ENCODE measurements at regions not wholly inside any gene's neighbourhood (a gene's known extent, or its start where the extent isn't known, plus 50 kb on each side); places are given as distances from the start of the nearest gene placed in this dataset.

DNA sequence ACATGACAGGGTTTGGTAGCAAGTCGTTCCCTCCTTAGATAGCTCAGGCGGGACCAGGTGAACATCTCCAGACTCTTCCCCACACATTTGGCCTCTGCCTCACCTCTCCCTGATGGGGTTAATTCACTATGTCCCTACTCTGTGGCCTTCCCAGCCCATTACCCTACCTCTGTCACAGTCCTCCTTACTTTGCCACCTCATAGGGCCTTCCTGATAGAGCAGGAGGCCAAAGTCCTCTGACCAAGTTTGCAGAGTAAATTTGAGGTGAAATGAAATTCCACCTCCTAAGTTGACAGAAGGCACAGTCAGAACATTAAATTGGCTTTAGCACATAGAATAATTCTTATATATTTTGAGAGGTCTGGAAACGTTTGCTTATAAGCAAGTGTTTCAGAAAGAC is 53.1 kb upstream of the ARMC2 start:
- TF ChIP-seq, protein P1, sequence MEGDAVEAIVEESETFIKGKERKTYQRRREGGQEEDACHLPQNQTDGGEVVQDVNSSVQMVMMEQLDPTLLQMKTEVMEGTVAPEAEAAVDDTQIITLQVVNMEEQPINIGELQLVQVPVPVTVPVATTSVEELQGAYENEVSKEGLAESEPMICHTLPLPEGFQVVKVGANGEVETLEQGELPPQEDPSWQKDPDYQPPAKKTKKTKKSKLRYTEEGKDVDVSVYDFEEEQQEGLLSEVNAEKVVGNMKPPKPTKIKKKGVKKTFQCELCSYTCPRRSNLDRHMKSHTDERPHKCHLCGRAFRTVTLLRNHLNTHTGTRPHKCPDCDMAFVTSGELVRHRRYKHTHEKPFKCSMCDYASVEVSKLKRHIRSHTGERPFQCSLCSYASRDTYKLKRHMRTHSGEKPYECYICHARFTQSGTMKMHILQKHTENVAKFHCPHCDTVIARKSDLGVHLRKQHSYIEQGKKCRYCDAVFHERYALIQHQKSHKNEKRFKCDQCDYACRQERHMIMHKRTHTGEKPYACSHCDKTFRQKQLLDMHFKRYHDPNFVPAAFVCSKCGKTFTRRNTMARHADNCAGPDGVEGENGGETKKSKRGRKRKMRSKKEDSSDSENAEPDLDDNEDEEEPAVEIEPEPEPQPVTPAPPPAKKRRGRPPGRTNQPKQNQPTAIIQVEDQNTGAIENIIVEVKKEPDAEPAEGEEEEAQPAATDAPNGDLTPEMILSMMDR (IDR thresholded peaks at IDR 0.05): no peak
- TF ChIP-seq POLR2A (IDR thresholded peaks at IDR 0.05): no peak

All from vagina (tissue), 2 donors.